H9 (cell line): ENCODE measurements at regions not wholly inside any gene's neighbourhood (a gene's known extent, or its start where the extent isn't known, plus 50 kb on each side); places are given as distances from the start of the nearest gene placed in this dataset.

ENCODE experiments used
- DNase-seq: peaks from one replicate; pipeline ENCODE4 v3.0.0-alpha.2; 2017
- H2AFZ ChIP-seq: one replicate; pipeline ENCODE4 v1.6.1; 2013; ENCODE audit warnings: mild to moderate bottlenecking, low read length, control low read depth, moderate library complexity
- H2AK5ac ChIP-seq: 2 replicates; pipeline ENCODE4 v1.6.1; 2013; ENCODE audit warnings: low read length, control low read depth, mixed read lengths; ENCODE audit not compliant: insufficient read length
- H2BK120ac ChIP-seq: one replicate; pipeline ENCODE4 v1.6.1; 2013; ENCODE audit warnings: low read depth, mild to moderate bottlenecking, low read length, control low read depth, inconsistent platforms; ENCODE audit not compliant: poor library complexity, severe bottlenecking
- H2BK12ac ChIP-seq: 2 replicates; pipeline ENCODE4 v1.6.1; 2013; ENCODE audit warnings: low read length, control low read depth, mixed read lengths, low read depth; ENCODE audit not compliant: insufficient read length
- H2BK15ac ChIP-seq: 2 replicates; pipeline ENCODE4 v1.6.1; 2013; ENCODE audit warnings: low read depth, low read length, control low read depth
- H2BK20ac ChIP-seq: one replicate; pipeline ENCODE4 v1.6.1; 2013; ENCODE audit warnings: low read depth, mild to moderate bottlenecking, low read length, control low read depth, inconsistent platforms; ENCODE audit not compliant: poor library complexity, severe bottlenecking
- H2BK5ac ChIP-seq: 2 replicates; pipeline ENCODE4 v1.6.1; 2013; ENCODE audit warnings: low read length, control low read depth, mixed read lengths; ENCODE audit not compliant: insufficient read length
- H3K14ac ChIP-seq: 2 replicates; pipeline ENCODE4 v1.6.1; 2013; ENCODE audit warnings: low read length, control low read depth; ENCODE audit not compliant: insufficient read depth
- H3K18ac ChIP-seq: 2 replicates; pipeline ENCODE4 v1.6.1; 2013; ENCODE audit warnings: low read depth, mild to moderate bottlenecking, mixed read lengths, low read length, control low read depth; ENCODE audit not compliant: insufficient read length
- H3K23ac ChIP-seq: 2 replicates; pipeline ENCODE4 v1.6.1; 2013; ENCODE audit warnings: low read length, control low read depth, mixed read lengths, low read depth; ENCODE audit not compliant: insufficient read length
- H3K23me2 ChIP-seq: 2 replicates; pipeline ENCODE4 v1.6.1; 2013; ENCODE audit warnings: low read depth, mild to moderate bottlenecking, mixed read lengths, low read length, control low read depth; ENCODE audit not compliant: insufficient read length, poor library complexity, severe bottlenecking
- H3K27ac ChIP-seq: 2 replicates; pipeline ENCODE4 v1.5.1; 2013; ENCODE audit warnings: low read length, control low read depth, mixed read lengths, low read depth; ENCODE audit not compliant: insufficient read length
- H3K27me3 ChIP-seq: 2 replicates; pipeline ENCODE4 v1.6.1; 2013; ENCODE audit warnings: low read length, control low read depth, inconsistent platforms; ENCODE audit not compliant: insufficient read depth
- H3K4ac ChIP-seq: 2 replicates; pipeline ENCODE4 v1.6.1; 2013; ENCODE audit warnings: low read depth, mild to moderate bottlenecking, control low read depth, inconsistent platforms, low read length, moderate library complexity
- H3K4me1 ChIP-seq: 2 replicates; pipeline ENCODE4 v1.6.1; 2013; ENCODE audit warnings: low read length, control low read depth, inconsistent platforms; ENCODE audit not compliant: insufficient read depth
- H3K4me2 ChIP-seq: 2 replicates; pipeline ENCODE4 v1.6.1; 2013; ENCODE audit warnings: low read length, control low read depth, mixed read lengths; ENCODE audit not compliant: insufficient read length, insufficient read depth
- H3K56ac ChIP-seq: 2 replicates; pipeline ENCODE4 v1.6.1; 2013; ENCODE audit warnings: low read depth, mild to moderate bottlenecking, mixed read lengths, low read length, control low read depth; ENCODE audit not compliant: insufficient read length
- H3K79me1 ChIP-seq: 2 replicates; pipeline ENCODE4 v1.6.1; 2013; ENCODE audit warnings: low read depth, mild to moderate bottlenecking, moderate library complexity, low read length, control low read depth, inconsistent platforms; ENCODE audit not compliant: insufficient read depth, poor library complexity, severe bottlenecking
- H3K79me2 ChIP-seq: 2 replicates; pipeline ENCODE4 v1.6.1; 2013; ENCODE audit warnings: low read length, control low read depth, inconsistent platforms; ENCODE audit not compliant: insufficient read depth
- H3K9ac ChIP-seq: 2 replicates; pipeline ENCODE4 v1.6.1; 2013; ENCODE audit warnings: low read length, control low read depth, mixed read lengths; ENCODE audit not compliant: insufficient read length; ENCODE audit errors: extremely low read depth
- H3K9me3 ChIP-seq: one replicate; pipeline ENCODE4 v1.6.1; 2013; ENCODE audit warnings: low read depth, low read length, inconsistent platforms; ENCODE audit not compliant: control insufficient read depth
- H3T11ph ChIP-seq: one replicate; pipeline ENCODE4 v1.6.1; 2013; ENCODE audit warnings: mild to moderate bottlenecking, low read length, control low read depth, inconsistent platforms
- H4K20me1 ChIP-seq: one replicate; pipeline ENCODE4 v1.6.1; 2013; ENCODE audit not compliant: control insufficient read depth, insufficient read length, insufficient read depth
- H4K5ac ChIP-seq: 2 replicates; pipeline ENCODE4 v1.6.1; 2013; ENCODE audit warnings: low read depth, mild to moderate bottlenecking, mixed read lengths, low read length, control low read depth; ENCODE audit not compliant: insufficient read length
- H4K8ac ChIP-seq: replicated peaks from 2 replicates; pipeline ENCODE4 v1.6.1; 2013; ENCODE audit warnings: low read length, control low read depth, mixed read lengths, low read depth; ENCODE audit not compliant: insufficient read length
- H4K91ac ChIP-seq: 2 replicates; pipeline ENCODE4 v1.6.1; 2013; ENCODE audit warnings: low read depth, mild to moderate bottlenecking, moderate library complexity, mixed read lengths, low read length, control low read depth; ENCODE audit not compliant: insufficient read length
- H3K27ac Mint-ChIP-seq, 3 experiments: 2 replicates in 2 of 3; 3 replicates in 1 of 3; pipeline ENCODE4 v1.8.0; 2020 to 2021; ENCODE audit warnings: mixed read lengths in 3 of 3, mild to moderate bottlenecking in 1 of 3, moderate library complexity in 1 of 3
- H3K27me3 Mint-ChIP-seq: 2 replicates; pipeline ENCODE4 v1.8.0; 2021; ENCODE audit warnings: low read depth, mild to moderate bottlenecking, moderate library complexity, mixed read lengths
- H3K36me3 Mint-ChIP-seq, 3 experiments: 2 replicates in 2 of 3; 3 replicates in 1 of 3; pipeline ENCODE4 v1.8.0; 2020 to 2021; ENCODE audit warnings: low read depth in 3 of 3, mixed read lengths in 3 of 3; ENCODE audit not compliant: insufficient read depth in 1 of 3
- H3K4me1 Mint-ChIP-seq, 2 experiments: 2 replicates each; pipeline ENCODE4 v1.8.0; 2020; ENCODE audit warnings: mixed read lengths in 2 of 2
- H3K4me3 Mint-ChIP-seq, 2 experiments: 2 replicates in 1 of 2; 3 replicates in 1 of 2; pipeline ENCODE4 v1.8.0; 2020 to 2021; ENCODE audit warnings: mild to moderate bottlenecking in 2 of 2, mixed read lengths in 2 of 2, moderate library complexity in 1 of 2
- H3K9me3 Mint-ChIP-seq, 2 experiments: 2 replicates in 1 of 2; 3 replicates in 1 of 2; pipeline ENCODE4 v1.8.0; 2020; ENCODE audit warnings: mild to moderate bottlenecking in 2 of 2, mixed read lengths in 2 of 2, moderate library complexity in 1 of 2
- CTCF ChIP-seq: fragments of 200-600 bp; sonication (generic); conservative IDR thresholded peaks from 3 replicates; pipeline ENCODE4 v1.8.0; 2021; ENCODE audit warnings: antibody characterized with exemption, mild to moderate bottlenecking
- WGBS: extraction: QIAGEN DNeasy Blood & Tissue Kit; methylation state at CpG from one replicate; pipeline ENCODE4 v1.1.7; 2013; ENCODE audit warnings: missing lambda C conversion rate, low lambda C conversion rate, mixed read lengths; ENCODE audit not compliant: insufficient read length; ENCODE audit errors: extremely low coverage; 5-methylcytosine and 5-hydroxymethylcytosine counted together

GRCh38 chr2:236976266-236977062 is 109.2 kb upstream of the COPS8 start:
- Histone ChIP-seq H3K27me3 (no peaks in the 10 kb centered on the region), H3K79me1 (no peaks in the 10 kb centered on the region), H3K4me2 (no peak overlapping the region), H4K20me1 (no peaks in the 10 kb centered on the region), H3K23ac (no peak overlapping the region), H3T11ph (no peak overlapping the region), H2BK15ac (no peak overlapping the region), H3K79me2 (no peaks in the 10 kb centered on the region), H3K4ac (no peak overlapping the region), H3K9ac (no peak overlapping the region), H4K91ac (no peak overlapping the region), H2BK12ac (no peak overlapping the region), H2AK5ac (no peak overlapping the region), H2BK20ac (no peak overlapping the region), H2BK120ac (no peak overlapping the region), H3K23me2 (no peaks in the 10 kb centered on the region), H3K14ac (no peak overlapping the region), H3K27ac (no peak overlapping the region), H3K18ac (no peak overlapping the region), H2AFZ (no peak overlapping the region), H3K56ac (no peak overlapping the region), H2BK5ac (no peak overlapping the region), H4K8ac (no peak overlapping the region), H3K4me1 (peaks cover 3% of the 10 kb centered on the region; the same call in 1 of the 2 replicates), H3K9me3 (no peaks in the 10 kb centered on the region), H4K5ac (no peak overlapping the region)
- TF ChIP-seq CTCF: no peak
- Mint-ChIP-seq H3K4me3 (no peak overlapping the region), H3K27me3 (peaks cover 4% of the 10 kb centered on the region), H3K36me3 (no peaks in the 10 kb centered on the region), H3K4me1 (peaks cover 45 to 47% of the 10 kb centered on the region in 2 experiments), H3K9me3 (no peaks in the 10 kb centered on the region; a peak in 2 of 5 replicates), H3K27ac (no peak overlapping the region)
- no peak for DNase-seq
- no CpG with 5 or more reads among the region's 8 CpGs for WGBS
